Coronary artery (tissue), 2 donors: ENCODE measurements at regions not wholly inside any gene's neighbourhood (a gene's known extent, or its start where the extent isn't known, plus 50 kb on each side); places are given as distances from the start of the nearest gene placed in this dataset.
"Not testable (repeated sequence)": the region's sequence is repeated elsewhere in the genome, so short reads cannot be mapped to it uniquely, and the experiment has no call there.

Source experiments
- DNase-seq: peaks from one replicate; pipeline ENCODE4 v3.0.0-alpha.2; 2017; ENCODE audit warnings: low spot score
- H3K27ac ChIP-seq, 2 donors: fragments of 200-600 bp; sonication (generic); one replicate each; pipeline ENCODE4 v1.5.1; 2016 to 2019
- H3K4me3 ChIP-seq: fragments of 200-600 bp; sonication (generic); 2 replicates; pipeline ENCODE4 v1.5.1; 2016; ENCODE audit warnings: mild to moderate bottlenecking, moderate library complexity
- TF ChIP-seq, protein P1 (sequence below): fragments of 200-600 bp; sonication (generic); IDR thresholded peaks from one replicate; pipeline ENCODE4 v1.5.1; 2019; ENCODE audit warnings: antibody characterized with exemption

DNA sequence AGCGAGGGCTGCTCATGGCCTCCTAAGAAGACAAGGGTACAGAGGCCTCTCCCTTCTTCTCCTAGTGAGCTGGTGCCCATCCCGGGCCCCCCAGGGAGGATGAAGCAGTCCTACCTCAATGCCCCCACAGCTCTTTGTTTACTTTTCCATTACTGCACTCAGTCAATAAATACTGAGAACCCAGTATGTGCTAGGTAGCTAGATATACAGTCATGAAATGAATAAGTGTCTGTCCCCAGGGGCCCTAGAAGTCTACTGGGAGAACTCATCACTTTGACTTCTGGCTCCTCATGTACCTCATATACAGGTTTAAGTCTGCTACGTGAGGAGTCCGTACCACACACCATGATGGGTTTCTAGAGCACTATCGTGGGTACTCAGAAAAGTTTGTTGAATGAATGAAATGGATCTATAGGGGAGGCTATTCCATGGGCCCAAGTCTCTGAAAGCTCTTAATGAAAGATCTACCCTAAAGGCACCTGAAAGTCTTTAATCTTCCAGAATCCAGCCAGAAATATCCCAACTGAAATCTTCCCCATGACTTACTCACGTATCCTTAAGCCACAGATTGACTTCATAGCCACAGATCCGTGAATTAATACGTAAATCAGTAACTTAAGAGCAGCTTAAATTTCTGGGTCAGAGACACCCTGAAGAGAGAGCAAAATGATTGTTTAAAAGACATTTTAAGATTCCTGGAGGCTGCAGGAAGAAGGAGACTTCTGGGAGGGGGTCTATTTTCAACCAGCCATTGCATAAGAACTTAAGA, 51.6 kb upstream of the POMP start:
- TF ChIP-seq, protein P1, sequence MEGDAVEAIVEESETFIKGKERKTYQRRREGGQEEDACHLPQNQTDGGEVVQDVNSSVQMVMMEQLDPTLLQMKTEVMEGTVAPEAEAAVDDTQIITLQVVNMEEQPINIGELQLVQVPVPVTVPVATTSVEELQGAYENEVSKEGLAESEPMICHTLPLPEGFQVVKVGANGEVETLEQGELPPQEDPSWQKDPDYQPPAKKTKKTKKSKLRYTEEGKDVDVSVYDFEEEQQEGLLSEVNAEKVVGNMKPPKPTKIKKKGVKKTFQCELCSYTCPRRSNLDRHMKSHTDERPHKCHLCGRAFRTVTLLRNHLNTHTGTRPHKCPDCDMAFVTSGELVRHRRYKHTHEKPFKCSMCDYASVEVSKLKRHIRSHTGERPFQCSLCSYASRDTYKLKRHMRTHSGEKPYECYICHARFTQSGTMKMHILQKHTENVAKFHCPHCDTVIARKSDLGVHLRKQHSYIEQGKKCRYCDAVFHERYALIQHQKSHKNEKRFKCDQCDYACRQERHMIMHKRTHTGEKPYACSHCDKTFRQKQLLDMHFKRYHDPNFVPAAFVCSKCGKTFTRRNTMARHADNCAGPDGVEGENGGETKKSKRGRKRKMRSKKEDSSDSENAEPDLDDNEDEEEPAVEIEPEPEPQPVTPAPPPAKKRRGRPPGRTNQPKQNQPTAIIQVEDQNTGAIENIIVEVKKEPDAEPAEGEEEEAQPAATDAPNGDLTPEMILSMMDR, result no peak
- Histone ChIP-seq H3K4me3 (no peak overlapping the region), H3K27ac (no peak overlapping the region)
- DNase-seq, result no peak

DNA sequence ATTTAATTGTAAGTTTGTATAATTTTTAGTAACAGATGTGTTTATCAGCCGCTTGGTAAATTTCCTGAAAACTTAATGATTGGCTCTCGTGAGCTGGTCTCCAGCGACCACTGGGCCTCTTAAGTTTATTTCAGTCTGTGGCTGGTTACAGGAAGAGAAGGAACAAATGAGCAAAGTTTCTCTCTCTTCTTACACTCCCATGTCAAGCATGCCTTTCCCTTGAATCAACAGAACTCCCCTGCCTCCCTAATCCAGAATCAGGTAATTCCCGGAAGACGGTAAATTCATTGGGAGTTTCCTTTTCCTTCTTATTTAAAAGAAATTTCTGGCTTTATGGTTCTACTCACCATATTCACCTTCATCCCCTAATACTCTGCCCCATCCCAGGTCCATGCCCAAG, 52.5 kb upstream of the POMP start:
- no peak overlapping the region for H3K4me3 ChIP-seq
- TF ChIP-seq, protein P1, result no peak
- H3K27ac ChIP-seq, result no peak overlapping the region
- no peak for DNase-seq

DNA sequence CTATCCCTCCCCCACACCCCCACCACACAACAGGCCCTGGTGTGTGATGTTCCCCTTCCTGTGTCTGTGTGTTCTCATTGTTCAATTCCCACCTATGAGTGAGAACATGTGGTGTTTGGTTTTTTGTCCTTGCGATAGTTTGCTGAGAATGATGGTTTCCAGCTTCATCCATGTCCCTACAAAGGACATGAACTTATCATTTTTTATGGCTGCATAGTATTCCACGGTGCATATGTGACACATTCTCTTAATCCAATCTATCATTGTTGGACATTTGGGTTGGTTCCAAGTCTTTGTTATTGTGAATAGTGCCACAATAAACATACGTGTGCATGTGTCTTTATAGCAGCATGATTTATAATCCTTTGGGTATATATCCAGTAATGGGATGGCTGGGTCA, 53.8 kb upstream of the POMP start:
- DNase-seq, H3K4me3 ChIP-seq: not testable (repeated sequence)

DNA sequence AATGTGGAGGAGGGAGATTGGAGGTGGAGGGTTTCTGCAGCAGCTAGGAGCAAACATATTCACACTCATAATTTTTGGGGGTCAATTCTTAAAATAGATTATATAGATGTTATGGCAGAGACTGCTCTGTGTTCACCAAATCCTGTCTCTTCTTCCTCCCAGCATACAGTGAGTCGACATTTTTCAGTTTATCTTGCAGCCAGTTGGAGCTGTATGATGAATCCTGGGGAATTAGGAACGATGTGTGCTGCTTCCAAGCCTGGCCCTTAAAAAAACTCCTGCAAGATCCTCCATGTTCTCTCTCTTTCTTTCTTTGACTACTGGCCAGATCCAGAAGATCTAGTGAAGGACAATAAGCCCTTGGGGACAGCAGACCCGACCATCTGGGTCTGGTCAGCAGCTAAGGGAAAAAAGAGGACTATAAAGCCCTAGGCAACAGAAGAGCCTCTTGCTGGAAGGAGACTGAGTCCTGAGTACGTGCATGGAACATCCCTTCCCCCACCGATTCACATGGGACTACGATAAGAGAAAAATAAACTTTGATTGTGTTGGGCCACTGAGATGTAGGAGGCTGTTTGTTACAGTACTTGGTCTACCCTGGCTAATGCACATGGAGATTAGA, 55.8 kb upstream of the POMP start:
- no peak overlapping the region for H3K27ac ChIP-seq
- H3K4me3 ChIP-seq, result no peak overlapping the region
- no peak for DNase-seq
- TF ChIP-seq, protein P1, result no peak

More for the DNA sequence above, 53.8 kb upstream of the POMP start:
- H3K27ac ChIP-seq, result not testable (repeated sequence)

DNA sequence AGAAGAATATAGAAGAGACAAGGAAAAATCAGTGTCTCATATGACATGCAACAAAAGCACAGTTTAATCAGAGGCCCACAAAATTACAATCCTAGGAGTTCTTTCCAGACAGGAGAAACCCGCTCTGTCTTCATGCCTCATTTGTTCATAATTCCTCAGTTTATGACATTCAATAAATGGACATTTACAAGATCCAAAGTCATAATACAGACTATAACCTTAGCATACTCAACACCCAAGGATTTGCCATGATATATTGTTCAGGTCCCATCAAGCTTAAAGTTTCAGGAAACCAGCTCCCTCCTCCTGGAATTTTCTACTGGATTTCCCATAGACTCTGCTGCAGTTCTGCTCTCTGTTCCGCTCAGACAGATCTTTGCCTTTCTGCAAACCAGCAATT, 56.4 kb upstream of the POMP start:
- no peak for DNase-seq
- TF ChIP-seq, protein P1, result no peak
- H3K4me3 ChIP-seq, result no peak overlapping the region
- no peak overlapping the region for H3K27ac ChIP-seq

DNA sequence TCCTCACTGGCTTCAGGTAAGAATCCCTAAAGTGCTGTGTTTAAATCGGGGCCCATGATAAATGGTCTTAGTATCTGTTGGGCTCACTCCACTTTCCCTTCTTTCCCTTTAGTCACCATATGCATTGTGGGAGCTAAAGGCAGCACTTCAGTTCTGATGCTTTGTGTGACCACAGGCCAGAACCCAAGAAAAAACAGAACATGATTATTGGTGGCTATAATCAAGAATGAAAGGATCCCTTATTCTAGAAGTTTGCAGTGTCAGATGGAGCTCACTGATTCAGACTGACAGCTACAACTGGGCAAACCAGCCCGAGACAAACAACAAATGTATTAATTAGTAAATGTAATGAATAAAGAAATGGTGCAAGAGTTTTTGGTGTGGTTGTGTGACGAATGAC, 57.3 kb upstream of the POMP start:
- no peak overlapping the region for H3K27ac ChIP-seq
- DNase-seq, result no peak
- no peak overlapping the region for H3K4me3 ChIP-seq
- TF ChIP-seq, protein P1, result no peak

DNA sequence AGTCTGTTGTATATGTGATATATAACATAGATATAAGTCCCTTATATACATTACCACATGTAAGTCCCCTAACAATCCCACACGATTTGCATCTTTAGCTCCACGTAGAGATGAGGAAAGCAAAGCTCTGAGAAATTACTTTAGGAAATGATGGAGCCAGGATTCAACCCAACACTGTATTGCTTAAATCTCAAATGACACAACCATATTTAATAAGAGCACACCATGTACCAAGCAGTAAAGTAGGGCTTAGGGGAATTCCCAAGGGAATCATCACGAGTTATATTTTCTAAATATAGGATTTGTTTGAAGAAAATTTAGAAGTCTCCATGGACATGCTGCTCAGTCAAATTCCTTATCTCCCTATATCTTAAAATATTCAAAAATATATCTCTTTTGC, 61.3 kb upstream of the POMP start:
- H3K27ac ChIP-seq, result no peak overlapping the region
- no peak for DNase-seq
- no peak overlapping the region for H3K4me3 ChIP-seq
- TF ChIP-seq, protein P1, result no peak
